ENCODE measurements at regions not wholly inside any gene's neighbourhood (a gene's known extent, or its start where the extent isn't known, plus 50 kb on each side); places are given as distances from the start of the nearest gene placed in this dataset.

- H3K9me3 ChIP-seq, result no peaks in the 10 kb centered on the region
- no peaks in the 10 kb centered on the region for H3K36me3 ChIP-seq
- intact Hi-C loops (cut with DNase I; ENCODE audit: low total_unique reads), result no loop called here
- TF ChIP-seq POLR2A (IDR thresholded peaks at IDR 0.05) (no peak), EP300 (IDR thresholded peaks at IDR 0.05) (no peak), POLR2AphosphoS5 (IDR thresholded peaks at IDR 0.05) (no peak)
- TF ChIP-seq, protein P1, sequence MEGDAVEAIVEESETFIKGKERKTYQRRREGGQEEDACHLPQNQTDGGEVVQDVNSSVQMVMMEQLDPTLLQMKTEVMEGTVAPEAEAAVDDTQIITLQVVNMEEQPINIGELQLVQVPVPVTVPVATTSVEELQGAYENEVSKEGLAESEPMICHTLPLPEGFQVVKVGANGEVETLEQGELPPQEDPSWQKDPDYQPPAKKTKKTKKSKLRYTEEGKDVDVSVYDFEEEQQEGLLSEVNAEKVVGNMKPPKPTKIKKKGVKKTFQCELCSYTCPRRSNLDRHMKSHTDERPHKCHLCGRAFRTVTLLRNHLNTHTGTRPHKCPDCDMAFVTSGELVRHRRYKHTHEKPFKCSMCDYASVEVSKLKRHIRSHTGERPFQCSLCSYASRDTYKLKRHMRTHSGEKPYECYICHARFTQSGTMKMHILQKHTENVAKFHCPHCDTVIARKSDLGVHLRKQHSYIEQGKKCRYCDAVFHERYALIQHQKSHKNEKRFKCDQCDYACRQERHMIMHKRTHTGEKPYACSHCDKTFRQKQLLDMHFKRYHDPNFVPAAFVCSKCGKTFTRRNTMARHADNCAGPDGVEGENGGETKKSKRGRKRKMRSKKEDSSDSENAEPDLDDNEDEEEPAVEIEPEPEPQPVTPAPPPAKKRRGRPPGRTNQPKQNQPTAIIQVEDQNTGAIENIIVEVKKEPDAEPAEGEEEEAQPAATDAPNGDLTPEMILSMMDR (IDR thresholded peaks at IDR 0.05), result no peak
- H3K4me3 ChIP-seq, result no peak overlapping the region
- H3K27ac ChIP-seq, result no peak overlapping the region
- DNase-seq, result no peak
- 92 to 100% (median 97%) methylated on average over 1 of the region's 1 CpG for WGBS, 5 donors
- H3K27me3 ChIP-seq, result no peaks in the 10 kb centered on the region
- H3K4me1 ChIP-seq, result peaks cover 0 to 20% (median 5%) of the 10 kb centered on the region in 4 donors
Measured at GRCh38 chr13:50414640-50415039, 399.4 kb downstream of the KCNRG start.

GRCh38 chr13:50415428-50415827, 400.2 kb downstream of the KCNRG start:
- DNase-seq, result no peak
- no peak overlapping the region for H3K4me3 ChIP-seq
- intact Hi-C loops (cut with DNase I; ENCODE audit: low total_unique reads), result no loop called here
- H3K27me3 ChIP-seq, result no peaks in the 10 kb centered on the region
- 47 to 72% (median 60%) methylated on average over 3 of the region's 3 CpGs for WGBS, 5 donors
- H3K27ac ChIP-seq, result no peak overlapping the region
- peaks cover 0 to 27% (median 8%) of the 10 kb centered on the region in 4 donors for H3K4me1 ChIP-seq
- TF ChIP-seq POLR2A (IDR thresholded peaks at IDR 0.05), result no peak
- no peak for TF ChIP-seq POLR2AphosphoS5 (IDR thresholded peaks at IDR 0.05)
- TF ChIP-seq, protein P1 (IDR thresholded peaks at IDR 0.05), result no peak
- no peak for TF ChIP-seq EP300 (IDR thresholded peaks at IDR 0.05)
- no peaks in the 10 kb centered on the region for H3K36me3 ChIP-seq
- H3K9me3 ChIP-seq, result no peaks in the 10 kb centered on the region

- Histone ChIP-seq H3K27ac (no peak overlapping the region), H3K4me1 (peaks cover 9 to 31% (median 17%) of the 10 kb centered on the region in 4 donors), H3K4me3 (no peak overlapping the region), H3K9me3 (no peaks in the 10 kb centered on the region), H3K27me3 (no peaks in the 10 kb centered on the region), H3K36me3 (no peaks in the 10 kb centered on the region)
- intact Hi-C loops (cut with DNase I; ENCODE audit: low total_unique reads), result no loop called here
- no peak for DNase-seq
- 78 to 85% (median 82%) methylated on average over 7 of the region's 7 CpGs for WGBS, 5 donors
- TF ChIP-seq, protein P1 (IDR thresholded peaks at IDR 0.05), result no peak
- no peak for TF ChIP-seq POLR2AphosphoS5 (IDR thresholded peaks at IDR 0.05)
- no peak for TF ChIP-seq EP300 (IDR thresholded peaks at IDR 0.05)
- TF ChIP-seq POLR2A (IDR thresholded peaks at IDR 0.05), result no peak
Measured at GRCh38 chr13:50417597-50417996, 402.4 kb downstream of the KCNRG start.

DNA sequence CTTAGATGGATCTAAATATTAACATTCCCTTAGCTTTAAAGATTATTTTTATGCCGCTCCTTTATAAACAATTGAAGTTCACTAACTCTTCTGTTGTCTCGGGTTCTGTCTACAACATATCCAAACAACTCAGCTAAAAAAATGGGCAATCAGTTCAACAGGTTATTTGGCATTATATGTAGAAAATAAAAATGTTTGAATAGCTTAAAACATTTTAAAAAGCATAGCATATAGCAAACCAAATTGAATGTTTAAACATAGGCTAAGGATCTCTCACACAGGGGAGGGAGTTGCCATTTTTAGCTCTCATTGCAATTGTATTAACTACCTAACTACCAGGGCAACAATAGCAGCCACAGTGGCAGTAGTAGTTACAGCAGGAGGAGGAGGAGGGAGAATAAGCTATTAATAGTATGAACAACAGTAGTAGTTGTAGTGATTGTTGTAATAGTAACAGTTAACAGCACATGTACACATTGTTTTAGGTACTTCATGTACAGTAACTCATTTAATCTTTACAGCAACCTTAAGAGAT, 404.2 kb downstream of the KCNRG start:
- WGBS, 5 donors, result 29 to 54% (median 41%) methylated on average over 2 of the region's 2 CpGs
- DNase-seq, result no peak
- H3K27ac ChIP-seq, result no peak overlapping the region
- H3K9me3 ChIP-seq, result no peaks in the 10 kb centered on the region
- no peak overlapping the region for H3K4me3 ChIP-seq
- no peaks in the 10 kb centered on the region for H3K36me3 ChIP-seq
- H3K4me1 ChIP-seq, result peaks cover 10 to 31% (median 17%) of the 10 kb centered on the region in 4 donors
- TF ChIP-seq POLR2A (IDR thresholded peaks at IDR 0.05), result no peak
- TF ChIP-seq EP300 (IDR thresholded peaks at IDR 0.05), result no peak
- TF ChIP-seq POLR2AphosphoS5 (IDR thresholded peaks at IDR 0.05), result no peak
- TF ChIP-seq, protein P1 (IDR thresholded peaks at IDR 0.05), result no peak
- intact Hi-C loops (cut with DNase I; ENCODE audit: low total_unique reads), result no loop called here
- no peaks in the 10 kb centered on the region for H3K27me3 ChIP-seq
